Liver (tissue), 3 donors: ENCODE measurements at regions not wholly inside any gene's neighbourhood (a gene's known extent, or its start where the extent isn't known, plus 50 kb on each side); places are given as distances from the start of the nearest gene placed in this dataset.

Experiments used
- CTCF ChIP-seq: fragments of 150-350 bp; IDR thresholded peaks from 2 replicates; pipeline ENCODE4 v1.5.1; 2017; ENCODE audit warnings: improper control_type of control experiment, low read depth, low read length; ENCODE audit not compliant: missing input control
- EGR1 ChIP-seq, 2 donors: IDR thresholded peaks; 2 replicates each; pipeline ENCODE4 v1.6.1; 2016 to 2018; ENCODE audit warnings: antibody characterized with exemption in 2 of 2, low read depth in 2 of 2
- FOXA1 ChIP-seq: IDR thresholded peaks from 2 replicates; pipeline ENCODE4 v1.6.1; 2016; ENCODE audit warnings: antibody characterized with exemption
- JUND ChIP-seq, 2 donors: IDR thresholded peaks; 2 replicates each; pipeline ENCODE4 v1.6.1; 2016; ENCODE audit warnings: antibody characterized with exemption in 2 of 2
- MAX ChIP-seq: IDR thresholded peaks from 2 replicates; pipeline ENCODE4 v1.6.1; 2016; ENCODE audit warnings: antibody characterized with exemption
- NR2F2 ChIP-seq: IDR thresholded peaks from 2 replicates; pipeline ENCODE4 v1.6.1; 2016; ENCODE audit warnings: antibody characterized with exemption
- RAD21 ChIP-seq, 2 donors: IDR thresholded peaks; 2 replicates each; pipeline ENCODE4 v1.6.1; 2016; ENCODE audit warnings: antibody characterized with exemption in 2 of 2, mild to moderate bottlenecking in 2 of 2
- REST ChIP-seq: IDR thresholded peaks from 2 replicates; pipeline ENCODE4 v1.6.1; 2016; ENCODE audit warnings: antibody characterized with exemption, mild to moderate bottlenecking
- RXRA ChIP-seq, 2 donors: IDR thresholded peaks; 2 replicates each; pipeline ENCODE4 v1.6.1; 2017 to 2018; ENCODE audit warnings: antibody characterized with exemption in 2 of 2, mild to moderate bottlenecking in 1 of 2
- SP1 ChIP-seq: IDR thresholded peaks from 2 replicates; pipeline ENCODE4 v1.6.1; 2018; ENCODE audit warnings: antibody characterized with exemption, mild to moderate bottlenecking
- TAF1 ChIP-seq: conservative IDR thresholded peaks from 2 replicates; pipeline ENCODE4 v1.6.1; 2016; ENCODE audit warnings: antibody characterized with exemption, mild to moderate bottlenecking
- YY1 ChIP-seq: IDR thresholded peaks from 2 replicates; pipeline ENCODE4 v1.6.1; 2016; ENCODE audit warnings: antibody characterized with exemption, mild to moderate bottlenecking
- ZBTB33 ChIP-seq: IDR thresholded peaks from 2 replicates; pipeline ENCODE4 v1.6.1; 2016; ENCODE audit warnings: antibody characterized with exemption
- donor health status: healthy.
- donor health status: healthy.

GRCh38 chr4:29295280-29295679 is 1424.9 kb upstream of the PCDH7 start:
- TF ChIP-seq CTCF = no peak
- TF ChIP-seq REST = no peak
- TF ChIP-seq RAD21 (IDR thresholded peaks at IDR 0.05) = no peak
- TF ChIP-seq FOXA1 = no peak
- TF ChIP-seq JUND (IDR thresholded peaks at IDR 0.05) = no peak
- TF ChIP-seq ZBTB33 = no peak
- TF ChIP-seq SP1 = no peak
- TF ChIP-seq TAF1 = no peak
- no peak for TF ChIP-seq RXRA (IDR thresholded peaks at IDR 0.05)
- no peak for TF ChIP-seq YY1
- no peak for TF ChIP-seq EGR1 (IDR thresholded peaks at IDR 0.05; ENCODE audit: low read depth in 2 of 2)
- TF ChIP-seq NR2F2 = no peak
- no peak for TF ChIP-seq MAX
